ENCODE measurements at regions not wholly inside any gene's neighbourhood (a gene's known extent, or its start where the extent isn't known, plus 50 kb on each side); places are given as distances from the start of the nearest gene placed in this dataset.

GRCh38 chr16:11435576-11435975 is 90.3 kb downstream of the RMI2 start:
- H3K9me3 ChIP-seq (ENCODE audit: low read depth): no peaks in the 10 kb centered on the region
- Mint-ChIP-seq H3K27ac (no peak overlapping the region), H3K9me3 (peaks cover 10% of the 10 kb centered on the region), H3K36me3 (no peaks in the 10 kb centered on the region), H3K4me1 (no peaks in the 10 kb centered on the region), H3K27me3 (ENCODE audit: insufficient read depth, low read depth) (peaks cover 22% of the 10 kb centered on the region), H3K4me3 (no peak overlapping the region)
- no peaks in the 10 kb centered on the region for H3K4me1 ChIP-seq
- H3K4me3 ChIP-seq: no peak overlapping the region
- no peaks in the 10 kb centered on the region for H3F3A ChIP-seq (ENCODE audit: low read depth)
- no peaks in the 10 kb centered on the region for H4K20me1 ChIP-seq (ENCODE audit: low read depth)
- no peak overlapping the region for H3K9ac ChIP-seq
- H3K27ac ChIP-seq: no peak overlapping the region
- H3K79me2 ChIP-seq (ENCODE audit: low read depth): no peaks in the 10 kb centered on the region
- H3K36me3 ChIP-seq: no peaks in the 10 kb centered on the region
- no peaks in the 10 kb centered on the region for H3K27me3 ChIP-seq
- DNase-seq (ENCODE audit: low spot score): no peak
- no peak overlapping the region for H3K4me2 ChIP-seq
- TF ChIP-seq EZH2phosphoT487 (IDR thresholded peaks at IDR 0.05) (no peak), EZH2 (IDR thresholded peaks at IDR 0.05) (no peak)
- TF ChIP-seq, protein P1, sequence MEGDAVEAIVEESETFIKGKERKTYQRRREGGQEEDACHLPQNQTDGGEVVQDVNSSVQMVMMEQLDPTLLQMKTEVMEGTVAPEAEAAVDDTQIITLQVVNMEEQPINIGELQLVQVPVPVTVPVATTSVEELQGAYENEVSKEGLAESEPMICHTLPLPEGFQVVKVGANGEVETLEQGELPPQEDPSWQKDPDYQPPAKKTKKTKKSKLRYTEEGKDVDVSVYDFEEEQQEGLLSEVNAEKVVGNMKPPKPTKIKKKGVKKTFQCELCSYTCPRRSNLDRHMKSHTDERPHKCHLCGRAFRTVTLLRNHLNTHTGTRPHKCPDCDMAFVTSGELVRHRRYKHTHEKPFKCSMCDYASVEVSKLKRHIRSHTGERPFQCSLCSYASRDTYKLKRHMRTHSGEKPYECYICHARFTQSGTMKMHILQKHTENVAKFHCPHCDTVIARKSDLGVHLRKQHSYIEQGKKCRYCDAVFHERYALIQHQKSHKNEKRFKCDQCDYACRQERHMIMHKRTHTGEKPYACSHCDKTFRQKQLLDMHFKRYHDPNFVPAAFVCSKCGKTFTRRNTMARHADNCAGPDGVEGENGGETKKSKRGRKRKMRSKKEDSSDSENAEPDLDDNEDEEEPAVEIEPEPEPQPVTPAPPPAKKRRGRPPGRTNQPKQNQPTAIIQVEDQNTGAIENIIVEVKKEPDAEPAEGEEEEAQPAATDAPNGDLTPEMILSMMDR (IDR thresholded peaks at IDR 0.05): no peak
- no peak overlapping the region for H2AFZ ChIP-seq (replicated peaks)

GRCh38 chr16:11437069-11437468 is 91.8 kb downstream of the RMI2 start:
- DNase-seq (ENCODE audit: low spot score): no peak
- Histone ChIP-seq H3K27ac (no peak overlapping the region), H3K9me3 (ENCODE audit: low read depth) (no peaks in the 10 kb centered on the region), H2AFZ (replicated peaks) (no peak overlapping the region), H4K20me1 (ENCODE audit: low read depth) (no peaks in the 10 kb centered on the region), H3F3A (ENCODE audit: low read depth) (no peaks in the 10 kb centered on the region), H3K4me1 (no peaks in the 10 kb centered on the region), H3K4me2 (no peak overlapping the region), H3K27me3 (no peaks in the 10 kb centered on the region), H3K36me3 (no peaks in the 10 kb centered on the region), H3K79me2 (ENCODE audit: low read depth) (no peaks in the 10 kb centered on the region), H3K4me3 (no peak overlapping the region), H3K9ac (no peak overlapping the region)
- TF ChIP-seq EZH2phosphoT487 (IDR thresholded peaks at IDR 0.05): no peak
- no peak for TF ChIP-seq EZH2 (IDR thresholded peaks at IDR 0.05)
- Mint-ChIP-seq H3K9me3 (peaks cover 15% of the 10 kb centered on the region), H3K36me3 (no peaks in the 10 kb centered on the region), H3K4me1 (no peaks in the 10 kb centered on the region), H3K4me3 (no peak overlapping the region), H3K27me3 (ENCODE audit: insufficient read depth, low read depth) (peaks cover 24% of the 10 kb centered on the region), H3K27ac (no peak overlapping the region)

GRCh38 chr16:11439790-11440656 is 94.8 kb downstream of the RMI2 start:
- no peaks in the 10 kb centered on the region for H3K4me1 Mint-ChIP-seq
- H3K9me3 ChIP-seq (ENCODE audit: low read depth): no peaks in the 10 kb centered on the region
- H3K27me3 ChIP-seq: no peaks in the 10 kb centered on the region
- no peak overlapping the region for H3K27ac ChIP-seq
- H3K36me3 Mint-ChIP-seq: no peaks in the 10 kb centered on the region
- no peak overlapping the region for H3K4me3 Mint-ChIP-seq
- no peaks in the 10 kb centered on the region for H3K4me1 ChIP-seq
- TF ChIP-seq, protein P1 (IDR thresholded peaks at IDR 0.05): no peak
- no peak for TF ChIP-seq EZH2 (IDR thresholded peaks at IDR 0.05)
- TF ChIP-seq EZH2phosphoT487 (IDR thresholded peaks at IDR 0.05): no peak
- no peaks in the 10 kb centered on the region for H4K20me1 ChIP-seq (ENCODE audit: low read depth)
- H3K27ac Mint-ChIP-seq: no peak overlapping the region
- H3K4me3 ChIP-seq: no peak overlapping the region
- peaks cover 14% of the 10 kb centered on the region for H3K9me3 Mint-ChIP-seq
- H3K27me3 Mint-ChIP-seq (ENCODE audit: insufficient read depth, low read depth): peaks cover 14% of the 10 kb centered on the region
- H2AFZ ChIP-seq (replicated peaks): no peak overlapping the region
- no peaks in the 10 kb centered on the region for H3K36me3 ChIP-seq
- no peaks in the 10 kb centered on the region for H3K79me2 ChIP-seq (ENCODE audit: low read depth)
- no peak overlapping the region for H3K4me2 ChIP-seq
- H3K9ac ChIP-seq: no peak overlapping the region
- no peaks in the 10 kb centered on the region for H3F3A ChIP-seq (ENCODE audit: low read depth)
- no peak for DNase-seq (ENCODE audit: low spot score)

DNA sequence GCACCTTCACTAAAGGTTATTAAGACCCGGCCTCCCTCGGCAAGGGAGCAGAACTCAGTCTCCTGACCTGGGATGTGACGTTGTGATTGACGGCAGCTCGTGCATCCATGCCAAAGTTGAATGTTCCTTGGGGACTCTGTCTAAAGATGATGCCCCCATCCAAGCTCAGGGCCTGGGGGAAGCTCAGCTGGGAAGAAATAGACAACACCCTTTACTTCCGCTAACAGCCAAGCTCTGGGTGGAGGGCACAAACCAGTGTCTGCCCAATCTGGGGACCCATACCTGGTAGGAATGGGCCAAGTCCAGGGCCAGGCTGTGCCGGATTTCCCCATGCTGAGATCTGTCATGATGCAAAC is 95.4 kb downstream of the RMI2 start:
- H3K27me3 ChIP-seq: no peaks in the 10 kb centered on the region
- no peaks in the 10 kb centered on the region for H3F3A ChIP-seq (ENCODE audit: low read depth)
- H3K9me3 ChIP-seq (ENCODE audit: low read depth): no peaks in the 10 kb centered on the region
- no peaks in the 10 kb centered on the region for H3K4me1 ChIP-seq
- no peak for TF ChIP-seq EZH2 (IDR thresholded peaks at IDR 0.05)
- TF ChIP-seq EZH2phosphoT487 (IDR thresholded peaks at IDR 0.05): no peak
- TF ChIP-seq, protein P1 (IDR thresholded peaks at IDR 0.05): no peak
- Mint-ChIP-seq H3K27me3 (ENCODE audit: insufficient read depth, low read depth) (peaks cover 14% of the 10 kb centered on the region), H3K27ac (no peak overlapping the region), H3K36me3 (no peaks in the 10 kb centered on the region), H3K4me1 (no peaks in the 10 kb centered on the region), H3K9me3 (peaks cover 14% of the 10 kb centered on the region), H3K4me3 (no peak overlapping the region)
- no peaks in the 10 kb centered on the region for H4K20me1 ChIP-seq (ENCODE audit: low read depth)
- DNase-seq (ENCODE audit: low spot score): no peak
- no peak overlapping the region for H3K27ac ChIP-seq
- no peaks in the 10 kb centered on the region for H3K79me2 ChIP-seq (ENCODE audit: low read depth)
- H3K9ac ChIP-seq: no peak overlapping the region
- no peaks in the 10 kb centered on the region for H3K36me3 ChIP-seq
- H3K4me2 ChIP-seq: no peak overlapping the region
- H2AFZ ChIP-seq (replicated peaks): no peak overlapping the region
- no peak overlapping the region for H3K4me3 ChIP-seq
